ENCODE measurements at regions not wholly inside any gene's neighbourhood (a gene's known extent, or its start where the extent isn't known, plus 50 kb on each side); places are given as distances from the start of the nearest gene placed in this dataset.
"Not testable (repeated sequence)": the region's sequence is repeated elsewhere in the genome, so short reads cannot be mapped to it uniquely, and the experiment has no call there.

DNA sequence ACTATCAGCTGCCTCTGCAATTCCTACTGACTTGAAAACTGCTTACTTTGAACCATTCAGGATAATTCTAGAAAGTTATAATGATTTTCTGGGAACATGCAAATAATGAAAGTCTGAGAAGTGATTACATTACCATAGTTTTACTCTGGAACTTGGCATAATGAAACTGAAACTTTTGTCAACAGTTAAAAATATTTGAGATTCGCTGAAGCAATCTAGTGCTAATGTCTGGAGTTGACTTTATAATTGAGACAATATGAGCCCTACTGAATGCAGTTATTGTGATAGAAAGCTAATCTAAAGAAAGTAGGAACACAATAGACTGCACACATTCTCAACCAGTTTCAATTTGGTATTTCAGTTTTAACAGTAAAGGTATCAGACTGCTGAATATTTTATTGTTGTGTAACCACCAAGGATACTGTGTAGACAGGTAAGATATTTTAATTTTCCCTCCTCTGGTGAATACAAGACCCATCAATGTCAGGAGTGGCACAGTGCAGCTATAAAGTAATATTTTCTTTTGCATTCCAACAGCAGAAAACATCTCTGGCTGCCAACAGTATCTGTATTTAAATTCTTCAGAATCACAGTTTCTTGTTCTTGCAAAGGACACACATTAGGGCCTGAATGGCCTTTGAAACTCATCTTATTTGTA is 483.5 kb downstream of the ATP23 start:
- H3K4me3 ChIP-seq (replicated peaks; ENCODE audit: low read depth, low read length), result peak overlapping the region; percentile 26
- no peak for DNase-seq (ENCODE audit: extremely low read depth, insufficient read length)
- no peaks in the 10 kb centered on the region for H3K36me3 ChIP-seq (ENCODE audit: control insufficient read depth, insufficient read depth, low read length)
- no peaks in the 10 kb centered on the region for H3K27me3 ChIP-seq (replicated peaks; ENCODE audit: control insufficient read depth, insufficient read depth, low read length)
- TF ChIP-seq, protein P1, sequence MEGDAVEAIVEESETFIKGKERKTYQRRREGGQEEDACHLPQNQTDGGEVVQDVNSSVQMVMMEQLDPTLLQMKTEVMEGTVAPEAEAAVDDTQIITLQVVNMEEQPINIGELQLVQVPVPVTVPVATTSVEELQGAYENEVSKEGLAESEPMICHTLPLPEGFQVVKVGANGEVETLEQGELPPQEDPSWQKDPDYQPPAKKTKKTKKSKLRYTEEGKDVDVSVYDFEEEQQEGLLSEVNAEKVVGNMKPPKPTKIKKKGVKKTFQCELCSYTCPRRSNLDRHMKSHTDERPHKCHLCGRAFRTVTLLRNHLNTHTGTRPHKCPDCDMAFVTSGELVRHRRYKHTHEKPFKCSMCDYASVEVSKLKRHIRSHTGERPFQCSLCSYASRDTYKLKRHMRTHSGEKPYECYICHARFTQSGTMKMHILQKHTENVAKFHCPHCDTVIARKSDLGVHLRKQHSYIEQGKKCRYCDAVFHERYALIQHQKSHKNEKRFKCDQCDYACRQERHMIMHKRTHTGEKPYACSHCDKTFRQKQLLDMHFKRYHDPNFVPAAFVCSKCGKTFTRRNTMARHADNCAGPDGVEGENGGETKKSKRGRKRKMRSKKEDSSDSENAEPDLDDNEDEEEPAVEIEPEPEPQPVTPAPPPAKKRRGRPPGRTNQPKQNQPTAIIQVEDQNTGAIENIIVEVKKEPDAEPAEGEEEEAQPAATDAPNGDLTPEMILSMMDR (IDR thresholded peaks at IDR 0.05; ENCODE audit: insufficient read depth, low read length, poor library complexity, severe bottlenecking), result no peak

DNA sequence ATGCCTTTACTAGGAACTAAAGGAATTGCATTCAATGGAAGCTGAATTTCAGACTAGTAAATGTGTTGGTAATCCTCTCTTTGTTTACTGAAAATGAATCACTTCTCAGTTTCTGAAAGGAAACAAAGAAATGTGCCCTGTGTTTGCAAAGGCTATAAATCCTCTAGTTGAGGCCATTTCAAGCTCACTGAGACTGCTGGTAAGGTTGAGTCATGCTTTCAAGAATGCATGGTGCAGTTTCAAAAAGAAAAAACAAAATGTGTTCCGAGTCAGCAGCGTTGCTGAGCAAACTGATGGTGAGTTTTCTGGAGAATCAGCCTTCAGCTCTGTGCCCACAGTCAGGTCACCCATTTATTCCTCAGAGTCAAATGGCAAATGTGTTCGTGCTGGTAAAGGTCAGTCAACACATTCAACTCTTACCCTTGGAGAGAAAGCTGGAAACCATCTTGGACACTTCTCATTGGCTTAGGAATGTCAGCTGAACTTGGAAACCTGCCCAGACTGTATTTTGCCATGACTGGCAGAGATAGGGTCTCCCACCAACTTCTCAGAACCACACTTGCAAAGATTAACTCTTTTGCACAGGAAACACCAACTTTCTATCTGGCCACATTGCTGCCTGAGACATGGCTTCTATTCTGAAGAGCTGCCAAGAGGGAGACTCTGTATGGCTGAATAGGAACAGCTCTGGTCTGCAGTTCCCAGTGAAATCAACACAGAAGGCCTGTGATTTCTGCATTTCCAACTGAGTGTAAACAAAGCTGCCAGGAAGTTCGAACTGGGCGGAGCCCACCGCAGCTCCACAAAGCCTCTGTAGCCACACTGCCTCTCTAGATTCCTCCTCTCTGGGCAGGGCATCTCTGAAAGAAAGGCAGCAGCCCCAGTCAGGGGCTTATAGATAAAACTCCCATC is 484.4 kb downstream of the ATP23 start:
- DNase-seq (ENCODE audit: extremely low read depth, insufficient read length), result peak; percentile 19
- TF ChIP-seq, protein P1 (IDR thresholded peaks at IDR 0.05; ENCODE audit: insufficient read depth, low read length, poor library complexity, severe bottlenecking), result no peak
- H3K27me3 ChIP-seq (replicated peaks; ENCODE audit: control insufficient read depth, insufficient read depth, low read length), result no peaks in the 10 kb centered on the region

DNA sequence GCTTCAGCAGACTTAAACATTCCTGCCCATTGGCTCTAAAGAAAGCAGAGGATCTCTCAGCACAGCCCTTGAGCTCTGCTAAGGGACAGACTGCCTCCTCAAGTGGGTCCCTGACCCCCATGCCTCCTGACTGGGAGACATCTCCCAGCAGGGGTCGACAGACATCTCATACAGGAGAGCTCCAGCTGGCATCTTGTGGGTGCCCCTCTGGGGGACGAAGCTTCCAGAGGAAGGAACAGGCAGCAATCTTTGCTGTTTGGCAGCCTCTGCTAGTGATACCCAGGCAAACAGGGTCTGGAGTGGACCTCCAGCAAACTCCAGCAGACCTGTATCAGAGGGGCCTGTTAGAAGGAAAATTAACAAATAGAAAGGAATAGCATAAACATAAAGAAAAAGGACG is 485.1 kb downstream of the ATP23 start:
- not testable (repeated sequence) for H3K36me3 ChIP-seq (ENCODE audit: control insufficient read depth, insufficient read depth, low read length); DNase-seq (ENCODE audit: extremely low read depth, insufficient read length); H3K4me3 ChIP-seq (replicated peaks; ENCODE audit: low read depth, low read length); H3K27me3 ChIP-seq (replicated peaks; ENCODE audit: control insufficient read depth, insufficient read depth, low read length)

More for the DNA sequence above, 484.4 kb downstream of the ATP23 start:
- H3K4me3 ChIP-seq (replicated peaks; ENCODE audit: low read depth, low read length), result peak overlapping the region; percentile 49
- H3K36me3 ChIP-seq (ENCODE audit: control insufficient read depth, insufficient read depth, low read length), result no peaks in the 10 kb centered on the region

DNA sequence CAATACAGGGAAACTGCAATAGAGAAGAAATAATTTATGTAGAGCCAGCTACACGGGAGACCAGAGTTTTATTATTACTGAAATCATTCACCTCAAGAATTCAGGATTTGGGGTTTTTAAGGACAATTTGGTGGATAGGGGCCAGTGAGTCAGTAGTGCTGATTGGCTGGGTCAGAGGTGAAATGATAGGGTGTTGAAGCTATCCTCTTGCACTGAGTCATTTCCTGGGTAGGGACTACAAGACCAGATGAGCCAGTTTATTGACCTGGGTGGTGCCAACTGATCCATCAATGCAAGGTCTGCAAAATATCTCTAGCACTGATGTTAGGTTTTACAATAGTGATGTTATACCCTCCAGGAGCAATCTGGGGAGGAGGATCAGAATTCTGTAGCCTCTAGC is 486.3 kb downstream of the LRIG3 start:
- TF ChIP-seq, protein P1 (IDR thresholded peaks at IDR 0.05; ENCODE audit: insufficient read depth, low read length, poor library complexity, severe bottlenecking), result no peak
- no peaks in the 10 kb centered on the region for H3K27me3 ChIP-seq (replicated peaks; ENCODE audit: control insufficient read depth, insufficient read depth, low read length)
- no peaks in the 10 kb centered on the region for H3K36me3 ChIP-seq (ENCODE audit: control insufficient read depth, insufficient read depth, low read length)
- DNase-seq (ENCODE audit: extremely low read depth, insufficient read length), result no peak
- H3K4me3 ChIP-seq (replicated peaks; ENCODE audit: low read depth, low read length), result no peak overlapping the region

DNA sequence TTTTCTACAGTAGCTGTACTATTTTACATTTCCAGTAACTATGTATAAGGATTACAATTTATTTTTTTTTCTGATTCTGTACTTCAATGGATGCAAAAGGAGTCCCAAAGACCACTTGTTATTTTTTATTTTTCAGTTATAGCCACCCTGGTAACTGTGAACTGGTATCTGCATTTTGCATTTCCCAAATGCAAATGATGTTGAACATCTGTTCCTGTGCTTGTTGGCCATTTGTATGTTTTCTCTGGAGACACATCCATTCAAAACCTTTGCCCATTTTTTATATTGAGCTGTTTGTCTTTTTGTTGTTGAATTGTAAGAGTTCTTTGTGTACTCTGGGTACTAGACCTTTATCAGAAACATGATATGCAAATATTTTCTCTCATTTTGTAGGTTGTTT is 485.6 kb downstream of the LRIG3 start:
- H3K36me3 ChIP-seq (ENCODE audit: control insufficient read depth, insufficient read depth, low read length), result no peaks in the 10 kb centered on the region
- DNase-seq (ENCODE audit: extremely low read depth, insufficient read length), result no peak
- H3K27me3 ChIP-seq (replicated peaks; ENCODE audit: control insufficient read depth, insufficient read depth, low read length), result no peaks in the 10 kb centered on the region
- no peak overlapping the region for H3K4me3 ChIP-seq (replicated peaks; ENCODE audit: low read depth, low read length)
- TF ChIP-seq, protein P1 (IDR thresholded peaks at IDR 0.05; ENCODE audit: insufficient read depth, low read length, poor library complexity, severe bottlenecking), result no peak

DNA sequence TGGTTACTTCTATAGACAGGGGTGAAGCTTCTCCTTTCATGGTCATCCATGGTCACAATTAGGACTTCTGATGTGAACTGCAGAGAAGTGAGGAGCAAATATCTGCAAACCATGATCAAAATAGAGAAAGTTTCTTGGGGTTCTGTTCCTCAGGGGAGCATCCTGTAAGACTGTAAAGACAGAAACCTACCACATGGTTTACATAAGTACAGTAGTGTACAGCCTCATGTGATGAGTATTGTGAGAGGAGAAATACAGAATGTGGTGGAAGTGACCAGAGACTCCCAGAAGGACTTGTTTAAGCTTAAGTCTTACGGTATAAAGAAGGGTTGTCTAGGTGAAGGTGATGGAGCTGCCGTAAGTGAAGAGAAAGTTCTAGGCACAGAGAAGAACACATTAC is 484.7 kb downstream of the LRIG3 start:
- Histone ChIP-seq H3K4me3 (replicated peaks; ENCODE audit: low read depth, low read length) (no peak overlapping the region), H3K36me3 (ENCODE audit: control insufficient read depth, insufficient read depth, low read length) (no peaks in the 10 kb centered on the region), H3K27me3 (replicated peaks; ENCODE audit: control insufficient read depth, insufficient read depth, low read length) (no peaks in the 10 kb centered on the region)
- TF ChIP-seq, protein P1 (IDR thresholded peaks at IDR 0.05; ENCODE audit: insufficient read depth, low read length, poor library complexity, severe bottlenecking), result no peak
- no peak for DNase-seq (ENCODE audit: extremely low read depth, insufficient read length)

Data from GM06990 (cell line).